A673 (cell line): ENCODE measurements at regions not wholly inside any gene's neighbourhood (a gene's known extent, or its start where the extent isn't known, plus 50 kb on each side); places are given as distances from the start of the nearest gene placed in this dataset.

Experiments used
- BruUV-seq: library from RNA; stranded (reverse); fragments of 400-500 nt; replicated peaks from 2 replicates; lab custom pipeline; 2021; lab: Mats Ljungman, UMichigan
- CTCF ChIA-PET: fragments of 300-600 bp; sonication (Branson Sonifier 250); formaldehyde crosslinking; loops from one replicate; lab custom pipeline; 2022; ENCODE audit warnings: antibody characterized with exemption; lab: Charles Lee
- POLR2A ChIA-PET: fragments of 300-600 bp; sonication (Branson Sonifier 250); formaldehyde crosslinking; loops from one replicate; lab custom pipeline; 2022; ENCODE audit warnings: antibody characterized with exemption; ENCODE audit not compliant: low non-redundant PET; lab: Charles Lee
- DNase-seq: peaks from one replicate; pipeline ENCODE4 v3.0.0-alpha.2; 2015; ENCODE audit warnings: low spot score
- H3K27ac ChIP-seq: fragments of 200-600 bp; sonication (generic); 2 replicates; pipeline ENCODE4 v1.5.1; 2016; ENCODE audit warnings: mixed run types, low read depth, mild to moderate bottlenecking, mixed read lengths, antibody characterized with exemption, low read length; ENCODE audit not compliant: poor library complexity, severe bottlenecking
- H3K27me3 ChIP-seq: fragments of 200-600 bp; sonication (generic); replicated peaks from 2 replicates; pipeline ENCODE4 v1.6.1; 2017; ENCODE audit warnings: mixed run types, low read depth, mild to moderate bottlenecking, mixed read lengths, antibody characterized with exemption, low read length; ENCODE audit not compliant: insufficient read depth, poor library complexity
- H3K36me3 ChIP-seq: fragments of 200-600 bp; sonication (generic); 2 replicates; pipeline ENCODE4 v1.6.1; 2016; ENCODE audit warnings: mixed run types, mild to moderate bottlenecking, mixed read lengths, antibody characterized with exemption, low read length; ENCODE audit not compliant: insufficient read depth, poor library complexity, severe bottlenecking
- H3K4me1 ChIP-seq: fragments of 200-600 bp; sonication (generic); 2 replicates; pipeline ENCODE4 v1.6.1; 2017; ENCODE audit warnings: mixed run types, mild to moderate bottlenecking, mixed read lengths, antibody characterized with exemption, low read length; ENCODE audit not compliant: insufficient read depth, poor library complexity, severe bottlenecking
- H3K4me3 ChIP-seq: fragments of 200-600 bp; sonication (generic); 2 replicates; pipeline ENCODE4 v1.5.1; 2016; ENCODE audit warnings: low read depth, mixed run types, mild to moderate bottlenecking, mixed read lengths, low read length; ENCODE audit not compliant: poor library complexity, severe bottlenecking
- H3K9me3 ChIP-seq: fragments of 200-600 bp; sonication (generic); 2 replicates; pipeline ENCODE4 v1.6.1; 2016; ENCODE audit warnings: mixed run types, low read depth, mild to moderate bottlenecking, mixed read lengths, antibody characterized with exemption, low read length; ENCODE audit not compliant: poor library complexity, severe bottlenecking
- CTCF ChIP-seq: fragments of 300-800, 200-600 bp; sonication (generic); conservative IDR thresholded peaks from 2 replicates; pipeline ENCODE4 v1.5.1; 2017; ENCODE audit warnings: low read depth, mild to moderate bottlenecking, antibody characterized with exemption, low read length, moderate library complexity, mixed read lengths
- EZH2 ChIP-seq: fragments of 200-600 bp; sonication (generic); IDR thresholded peaks from 2 replicates; pipeline ENCODE4 v1.6.1; 2017; ENCODE audit warnings: borderline replicate concordance, low read depth, mild to moderate bottlenecking, mixed read lengths, antibody characterized with exemption, low read length; ENCODE audit not compliant: poor library complexity, severe bottlenecking
- intact Hi-C: fragments of 100-400 bp; cut with micrococcal nuclease; formaldehyde crosslinking; loops from one replicate; pipeline ENCODE4 v1.10.0; 2022; ENCODE audit not compliant: unreplicated experiment

DNA sequence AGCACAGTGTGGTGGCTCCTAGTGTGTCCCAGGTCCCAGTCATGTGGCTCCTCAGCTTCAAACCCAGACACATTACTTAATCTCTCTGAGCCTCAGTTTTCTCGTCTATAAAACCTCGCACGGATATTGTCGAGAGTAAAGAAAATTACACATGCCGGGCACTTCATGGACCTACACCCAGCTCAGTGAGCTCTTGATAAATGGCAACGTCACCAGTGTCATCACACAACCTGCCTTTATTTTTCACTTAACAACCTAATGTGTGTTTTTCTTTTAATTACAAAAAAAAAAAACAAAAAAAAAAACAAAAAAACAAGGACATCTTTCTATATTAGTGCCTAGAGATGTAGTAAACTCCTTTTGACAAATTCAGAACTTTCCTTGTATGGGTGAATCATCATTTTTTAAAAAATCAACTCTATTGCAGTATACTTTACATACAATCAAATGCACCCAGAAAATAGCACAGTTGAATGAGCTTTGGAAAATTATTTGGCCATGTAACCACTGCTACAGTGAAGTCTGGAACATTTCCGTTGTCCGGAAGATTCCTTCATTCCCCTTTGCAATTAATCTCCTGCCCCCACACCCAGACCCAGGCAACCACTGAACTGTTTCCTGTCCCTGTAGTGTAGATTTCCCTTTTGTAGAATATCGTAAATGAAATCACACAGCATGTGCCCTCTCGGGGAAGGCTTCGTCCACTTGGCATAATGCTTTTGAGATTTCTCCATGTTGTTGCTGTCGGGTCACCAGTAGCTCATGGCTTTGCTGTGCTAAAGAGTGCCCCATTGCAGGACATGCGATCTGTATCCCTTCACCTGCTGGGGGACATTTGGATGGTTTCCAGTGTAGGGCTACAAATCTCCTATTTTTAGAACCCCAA is 100.4 kb upstream of the LARP1 start:
- Histone ChIP-seq H3K27me3 (no peaks in the 10 kb centered on the region), H3K36me3 (no peaks in the 10 kb centered on the region), H3K4me1 (peaks cover 18% of the 10 kb centered on the region), H3K4me3 (no peak overlapping the region), H3K27ac (peak overlapping the region; percentile 49), H3K9me3 (no peaks in the 10 kb centered on the region)
- POLR2A ChIA-PET: no interaction called here
- DNase-seq: peak; percentile 42
- TF ChIP-seq EZH2 (no peak), CTCF (no peak)
- no TSS peak for BruUV-seq
- intact Hi-C loops: loop anchor here (5.0 to 10.0 kb wide), 2 partner anchors 203 to 270 kb away; partner anchors contain the start of gene CNOT8
- CTCF ChIA-PET: interaction anchor here (0.7 kb wide), 1 partner anchor 771 kb away, joined by 5 read pairs; no protein-coding TSS in a partner anchor

DNA sequence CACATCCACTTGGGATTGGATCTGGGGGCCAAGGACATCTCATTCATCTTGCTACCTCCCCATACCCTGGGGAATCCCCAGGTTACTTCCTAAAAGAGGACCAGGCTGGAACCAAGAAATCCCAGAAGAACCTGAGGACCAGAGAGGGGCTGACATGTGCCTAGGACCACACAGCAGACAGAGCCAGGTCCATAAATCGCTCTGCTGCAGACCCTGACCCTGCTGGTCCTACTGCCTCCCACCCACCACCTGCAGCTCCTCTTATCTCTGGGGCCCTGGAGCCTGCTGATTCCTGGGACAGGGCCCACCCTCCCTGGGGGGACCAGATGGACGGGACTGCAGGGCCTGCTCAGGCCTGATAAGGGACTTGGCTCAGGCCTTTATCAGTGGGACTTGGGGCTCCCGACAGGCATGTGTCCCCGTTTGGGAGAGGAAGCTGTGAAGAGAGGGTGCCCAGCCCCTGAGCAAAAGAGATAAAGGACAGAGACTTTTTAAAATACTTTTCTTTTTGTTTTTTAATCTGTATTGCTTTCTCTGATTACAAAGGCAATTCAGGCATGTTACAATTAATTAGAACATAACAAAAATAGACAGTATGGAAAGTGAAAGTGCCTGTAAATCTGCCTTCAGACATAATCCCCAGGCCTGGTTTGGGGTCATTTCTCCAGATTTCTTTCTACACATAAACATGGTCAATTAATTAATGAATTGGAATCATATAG is 101.3 kb upstream of the LARP1 start:
- Histone ChIP-seq H3K4me1 (peaks cover 18% of the 10 kb centered on the region), H3K9me3 (no peaks in the 10 kb centered on the region), H3K27me3 (no peaks in the 10 kb centered on the region), H3K27ac (peak overlapping the region; percentile 49), H3K4me3 (no peak overlapping the region), H3K36me3 (no peaks in the 10 kb centered on the region)
- intact Hi-C loops: loop anchor here (5.0 to 10.0 kb wide), 2 partner anchors 203 to 271 kb away; partner anchors contain the start of gene CNOT8
- POLR2A ChIA-PET: no interaction called here
- TF ChIP-seq EZH2: no peak
- TF ChIP-seq CTCF: no peak
- DNase-seq: no peak
- no TSS peak for BruUV-seq
- CTCF ChIA-PET: interaction anchor here (0.7 kb wide), 1 partner anchor 772 kb away, joined by 5 read pairs; no protein-coding TSS in a partner anchor

DNA sequence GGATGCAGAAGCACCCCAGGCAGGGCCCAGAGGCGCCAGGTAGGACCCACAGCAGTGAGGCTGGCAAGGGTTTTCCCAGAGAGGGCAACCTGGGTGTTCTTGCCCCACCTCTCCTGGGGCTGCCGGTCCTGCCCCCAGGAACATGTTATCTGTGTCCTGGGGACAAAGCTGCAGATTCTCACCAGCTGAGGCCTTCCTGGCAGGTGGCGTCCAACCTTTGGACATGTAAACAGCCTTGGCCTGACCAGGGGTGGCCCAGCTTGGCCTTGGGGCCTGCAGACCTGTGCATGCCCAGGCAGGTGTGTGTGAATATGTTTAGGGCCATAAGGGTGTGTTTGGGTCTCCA is 101.8 kb upstream of the LARP1 start:
- DNase-seq: no peak
- peaks cover 18% of the 10 kb centered on the region for H3K4me1 ChIP-seq
- TF ChIP-seq EZH2 (no peak), CTCF (no peak)
- CTCF ChIA-PET: no interaction called here
- no peak overlapping the region for H3K27ac ChIP-seq
- intact Hi-C loops: loop anchor here (5.0 to 10.0 kb wide), 2 partner anchors 204 to 271 kb away; partner anchors contain the start of gene CNOT8
- H3K36me3 ChIP-seq: no peaks in the 10 kb centered on the region
- no peaks in the 10 kb centered on the region for H3K27me3 ChIP-seq
- no peak overlapping the region for H3K4me3 ChIP-seq
- no peaks in the 10 kb centered on the region for H3K9me3 ChIP-seq
- POLR2A ChIA-PET: no interaction called here
- no TSS peak for BruUV-seq
